ENCODE measurements at regions not wholly inside any gene's neighbourhood (a gene's known extent, or its start where the extent isn't known, plus 50 kb on each side); places are given as distances from the start of the nearest gene placed in this dataset.

DNA sequence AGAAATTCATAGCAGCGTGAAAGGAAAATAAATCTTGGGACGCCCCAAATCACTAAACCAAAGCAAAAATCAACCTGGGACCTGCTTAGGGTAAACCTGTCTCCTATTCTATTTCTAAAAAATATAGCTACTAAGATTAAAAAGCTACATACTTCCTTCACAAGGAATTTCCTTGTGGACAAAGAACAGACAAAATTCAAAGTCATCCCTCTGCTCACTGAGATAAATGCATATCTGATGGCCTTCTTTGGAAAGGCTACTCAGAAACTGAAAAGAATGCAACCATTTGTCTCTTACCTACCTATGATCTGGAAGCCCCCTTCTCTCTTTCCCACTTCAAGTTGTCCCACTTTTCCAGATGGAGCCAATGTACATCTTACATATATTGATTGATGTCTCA lies 93.0 kb upstream of the CNOT2 start:
- TF ChIP-seq CTCF (IDR thresholded peaks at IDR 0.05), result no peak
- TF ChIP-seq POLR2A (IDR thresholded peaks at IDR 0.05), result no peak
